A673 (cell line): ENCODE measurements at regions not wholly inside any gene's neighbourhood (a gene's known extent, or its start where the extent isn't known, plus 50 kb on each side); places are given as distances from the start of the nearest gene placed in this dataset.

Source experiments
- BruUV-seq: library from RNA; stranded (reverse); fragments of 400-500 nt; replicated peaks from 2 replicates; lab custom pipeline; 2021; lab: Mats Ljungman, UMichigan
- CTCF ChIA-PET: fragments of 300-600 bp; sonication (Branson Sonifier 250); formaldehyde crosslinking; loops from one replicate; lab custom pipeline; 2022; ENCODE audit warnings: antibody characterized with exemption; lab: Charles Lee
- POLR2A ChIA-PET: fragments of 300-600 bp; sonication (Branson Sonifier 250); formaldehyde crosslinking; loops from one replicate; lab custom pipeline; 2022; ENCODE audit warnings: antibody characterized with exemption; ENCODE audit not compliant: low non-redundant PET; lab: Charles Lee
- DNase-seq: peaks from one replicate; pipeline ENCODE4 v3.0.0-alpha.2; 2015; ENCODE audit warnings: low spot score
- H3K27ac ChIP-seq: fragments of 200-600 bp; sonication (generic); 2 replicates; pipeline ENCODE4 v1.5.1; 2016; ENCODE audit warnings: mixed run types, low read depth, mild to moderate bottlenecking, mixed read lengths, antibody characterized with exemption, low read length; ENCODE audit not compliant: poor library complexity, severe bottlenecking
- H3K27me3 ChIP-seq: fragments of 200-600 bp; sonication (generic); replicated peaks from 2 replicates; pipeline ENCODE4 v1.6.1; 2017; ENCODE audit warnings: mixed run types, low read depth, mild to moderate bottlenecking, mixed read lengths, antibody characterized with exemption, low read length; ENCODE audit not compliant: insufficient read depth, poor library complexity
- H3K36me3 ChIP-seq: fragments of 200-600 bp; sonication (generic); 2 replicates; pipeline ENCODE4 v1.6.1; 2016; ENCODE audit warnings: mixed run types, mild to moderate bottlenecking, mixed read lengths, antibody characterized with exemption, low read length; ENCODE audit not compliant: insufficient read depth, poor library complexity, severe bottlenecking
- H3K4me1 ChIP-seq: fragments of 200-600 bp; sonication (generic); 2 replicates; pipeline ENCODE4 v1.6.1; 2017; ENCODE audit warnings: mixed run types, mild to moderate bottlenecking, mixed read lengths, antibody characterized with exemption, low read length; ENCODE audit not compliant: insufficient read depth, poor library complexity, severe bottlenecking
- H3K4me3 ChIP-seq: fragments of 200-600 bp; sonication (generic); 2 replicates; pipeline ENCODE4 v1.5.1; 2016; ENCODE audit warnings: low read depth, mixed run types, mild to moderate bottlenecking, mixed read lengths, low read length; ENCODE audit not compliant: poor library complexity, severe bottlenecking
- H3K9me3 ChIP-seq: fragments of 200-600 bp; sonication (generic); 2 replicates; pipeline ENCODE4 v1.6.1; 2016; ENCODE audit warnings: mixed run types, low read depth, mild to moderate bottlenecking, mixed read lengths, antibody characterized with exemption, low read length; ENCODE audit not compliant: poor library complexity, severe bottlenecking
- EZH2 ChIP-seq: fragments of 200-600 bp; sonication (generic); IDR thresholded peaks from 2 replicates; pipeline ENCODE4 v1.6.1; 2017; ENCODE audit warnings: borderline replicate concordance, low read depth, mild to moderate bottlenecking, mixed read lengths, antibody characterized with exemption, low read length; ENCODE audit not compliant: poor library complexity, severe bottlenecking
- intact Hi-C: fragments of 100-400 bp; cut with micrococcal nuclease; formaldehyde crosslinking; loops from one replicate; pipeline ENCODE4 v1.10.0; 2022; ENCODE audit not compliant: unreplicated experiment
- TF ChIP-seq, protein P1 (sequence below): fragments of 300-800, 200-600 bp; sonication (generic); conservative IDR thresholded peaks from 2 replicates; pipeline ENCODE4 v1.5.1; 2017; ENCODE audit warnings: low read depth, mild to moderate bottlenecking, antibody characterized with exemption, low read length, moderate library complexity, mixed read lengths

- POLR2A ChIA-PET: no interaction called here
- CTCF ChIA-PET: no interaction called here
- H3K4me1 ChIP-seq: no peaks in the 10 kb centered on the region
- no peaks in the 10 kb centered on the region for H3K36me3 ChIP-seq
- no peaks in the 10 kb centered on the region for H3K27me3 ChIP-seq
- no TSS peak for BruUV-seq
- no peak for DNase-seq
- TF ChIP-seq EZH2: no peak
- TF ChIP-seq, protein P1, sequence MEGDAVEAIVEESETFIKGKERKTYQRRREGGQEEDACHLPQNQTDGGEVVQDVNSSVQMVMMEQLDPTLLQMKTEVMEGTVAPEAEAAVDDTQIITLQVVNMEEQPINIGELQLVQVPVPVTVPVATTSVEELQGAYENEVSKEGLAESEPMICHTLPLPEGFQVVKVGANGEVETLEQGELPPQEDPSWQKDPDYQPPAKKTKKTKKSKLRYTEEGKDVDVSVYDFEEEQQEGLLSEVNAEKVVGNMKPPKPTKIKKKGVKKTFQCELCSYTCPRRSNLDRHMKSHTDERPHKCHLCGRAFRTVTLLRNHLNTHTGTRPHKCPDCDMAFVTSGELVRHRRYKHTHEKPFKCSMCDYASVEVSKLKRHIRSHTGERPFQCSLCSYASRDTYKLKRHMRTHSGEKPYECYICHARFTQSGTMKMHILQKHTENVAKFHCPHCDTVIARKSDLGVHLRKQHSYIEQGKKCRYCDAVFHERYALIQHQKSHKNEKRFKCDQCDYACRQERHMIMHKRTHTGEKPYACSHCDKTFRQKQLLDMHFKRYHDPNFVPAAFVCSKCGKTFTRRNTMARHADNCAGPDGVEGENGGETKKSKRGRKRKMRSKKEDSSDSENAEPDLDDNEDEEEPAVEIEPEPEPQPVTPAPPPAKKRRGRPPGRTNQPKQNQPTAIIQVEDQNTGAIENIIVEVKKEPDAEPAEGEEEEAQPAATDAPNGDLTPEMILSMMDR: no peak
- intact Hi-C loops: no loop called here
- no peak overlapping the region for H3K27ac ChIP-seq
- peaks cover 13% of the 10 kb centered on the region for H3K9me3 ChIP-seq
- H3K4me3 ChIP-seq: no peak overlapping the region
These were observed 126.8 kb upstream of the DEPDC1 start for GRCh38 chr1:68623700-68624099.

- ChIA-PET CTCF (no interaction called here), POLR2A (no interaction called here)
- BruUV-seq: no TSS peak
- no peak for TF ChIP-seq EZH2
- TF ChIP-seq, protein P1: no peak
- intact Hi-C loops: no loop called here
- H3K27me3 ChIP-seq: no peaks in the 10 kb centered on the region
- H3K27ac ChIP-seq: no peak overlapping the region
- H3K9me3 ChIP-seq: peaks cover 13% of the 10 kb centered on the region
- no peaks in the 10 kb centered on the region for H3K4me1 ChIP-seq
- no peak for DNase-seq
- H3K4me3 ChIP-seq: no peak overlapping the region
- H3K36me3 ChIP-seq: no peaks in the 10 kb centered on the region
These were observed 127.4 kb upstream of the DEPDC1 start for GRCh38 chr1:68624233-68624632.

GRCh38 chr1:68625624-68626023 lies 128.7 kb upstream of the DEPDC1 start:
- TF ChIP-seq, protein P1: no peak
- TF ChIP-seq EZH2: no peak
- H3K9me3 ChIP-seq: peaks cover 9% of the 10 kb centered on the region
- no peaks in the 10 kb centered on the region for H3K4me1 ChIP-seq
- no peak overlapping the region for H3K4me3 ChIP-seq
- no peaks in the 10 kb centered on the region for H3K27me3 ChIP-seq
- ChIA-PET CTCF (no interaction called here), POLR2A (no interaction called here)
- no peak for DNase-seq
- intact Hi-C loops: no loop called here
- no TSS peak for BruUV-seq
- H3K27ac ChIP-seq: no peak overlapping the region
- no peaks in the 10 kb centered on the region for H3K36me3 ChIP-seq
